ENCODE measurements at regions not wholly inside any gene's neighbourhood (a gene's known extent, or its start where the extent isn't known, plus 50 kb on each side); places are given as distances from the start of the nearest gene placed in this dataset.

- TF ChIP-seq CTCF (IDR thresholded peaks at IDR 0.05; ENCODE audit: low read length), result no peak
- TF ChIP-seq EZH2 (IDR thresholded peaks at IDR 0.05; ENCODE audit: borderline replicate concordance, low read length), result no peak
These were observed 933.8 kb downstream of the REEP3 start for GRCh38 chr10:64454962-64455361.
